Body of pancreas (tissue), 4 donors: ENCODE measurements at regions not wholly inside any gene's neighbourhood (a gene's known extent, or its start where the extent isn't known, plus 50 kb on each side); places are given as distances from the start of the nearest gene placed in this dataset.

Experiments
- CTCF ChIP-seq, 7 experiments: fragments of 450-650 bp in 4 of 7; fragments of 200-600 bp in 3 of 7; sonication (generic) in 3 of 7; IDR thresholded peaks; one replicate each; pipeline ENCODE4 v1.5.1; 2016 to 2019; ENCODE audit warnings: antibody characterized with exemption in 7 of 7
- POLR2A ChIP-seq, 3 donors: fragments of 450-650 bp; IDR thresholded peaks; one replicate each; pipeline ENCODE4 v1.6.1; 2016; ENCODE audit warnings: antibody characterized with exemption in 3 of 3, mild to moderate bottlenecking in 2 of 3

- no peak for TF ChIP-seq CTCF (IDR thresholded peaks at IDR 0.05)
- no peak for TF ChIP-seq POLR2A (IDR thresholded peaks at IDR 0.05)
Observed at GRCh38 chr11:70511345-70511744, 113.0 kb downstream of the CTTN start.
